Activated naive CD4-positive, alpha-beta T cell treated with anti-CD3 and anti-CD28 coated beads, Interleukin-2, amount 50 U/mL, for 72 hours (primary cell): ENCODE measurements at regions not wholly inside any gene's neighbourhood (a gene's known extent, or its start where the extent isn't known, plus 50 kb on each side); places are given as distances from the start of the nearest gene placed in this dataset.
"Not testable (repeated sequence)": the region's sequence is repeated elsewhere in the genome, so short reads cannot be mapped to it uniquely, and the experiment has no call there.

Source experiments
- ATAC-seq, 2 donors: fragments of 150-1000 bp; cut with Tn5 transposase; 2 replicates each; pipeline ENCODE4 v1.10.0; 2021; ENCODE audit warnings: mild to moderate bottlenecking in 2 of 2, moderate library complexity in 2 of 2
- DNase-seq, 2 donors: peaks; one replicate each; pipeline ENCODE4 v3.0.0; 2021 to 2022; ENCODE audit warnings: low spot score in 2 of 2
- H3K27ac Mint-ChIP-seq, 2 donors: one replicate each; pipeline ENCODE4 v1.8.0; 2022; ENCODE audit warnings: mild to moderate bottlenecking in 2 of 2, mixed read lengths in 2 of 2
- H3K36me3 Mint-ChIP-seq, 2 donors: one replicate each; pipeline ENCODE4 v1.8.0; 2022; ENCODE audit warnings: mixed read lengths in 2 of 2
- H3K9me3 Mint-ChIP-seq, 2 donors: one replicate each; pipeline ENCODE4 v1.8.0; 2022; ENCODE audit warnings: mixed read lengths in 2 of 2

DNA sequence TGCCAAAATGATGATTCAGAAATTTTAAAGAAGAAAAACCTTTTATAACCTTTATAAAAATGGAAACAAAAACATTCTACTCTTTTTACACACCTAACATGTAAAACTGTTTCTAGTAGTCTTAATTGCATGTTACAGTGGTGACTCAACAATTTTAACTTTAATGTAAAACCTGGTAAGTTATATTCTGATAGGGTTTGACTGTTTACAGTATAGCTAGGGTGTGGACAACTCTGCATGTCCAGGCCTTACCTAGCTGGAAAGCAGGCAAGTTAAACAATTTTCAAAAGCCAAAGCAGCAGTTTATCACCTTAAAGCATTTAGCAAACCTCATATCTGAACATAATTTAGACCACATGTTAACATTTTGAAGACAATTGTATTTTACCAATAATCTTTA lies 328.5 kb downstream of the NEK10 start:
- peaks cover 3 to 8% of the 10 kb centered on the region in 2 donors for H3K9me3 Mint-ChIP-seq
- ATAC-seq, result no peak
- H3K36me3 Mint-ChIP-seq, result no peaks in the 10 kb centered on the region
- no peak for DNase-seq
- H3K27ac Mint-ChIP-seq, result no peak overlapping the region

DNA sequence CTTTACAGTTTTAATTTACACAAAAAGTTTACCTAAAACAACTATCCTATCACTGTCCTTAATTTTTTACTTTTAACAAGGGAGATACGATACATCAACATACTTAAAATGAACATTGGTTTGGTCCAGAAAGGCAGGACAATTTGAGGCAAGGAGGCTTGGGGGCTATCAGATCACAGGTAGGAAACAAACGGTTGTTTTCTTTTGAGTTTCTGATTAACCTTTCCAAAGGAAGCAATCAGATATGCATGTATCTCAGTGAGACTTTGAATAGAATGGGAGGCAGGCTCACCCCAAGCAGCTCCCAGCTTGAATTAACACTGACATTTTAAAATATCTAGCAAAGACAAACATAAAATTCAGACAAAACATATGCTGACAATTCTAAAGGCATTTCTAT lies 326.6 kb downstream of the NEK10 start:
- not testable (repeated sequence) for H3K27ac Mint-ChIP-seq, DNase-seq, H3K9me3 Mint-ChIP-seq, ATAC-seq, H3K36me3 Mint-ChIP-seq

DNA sequence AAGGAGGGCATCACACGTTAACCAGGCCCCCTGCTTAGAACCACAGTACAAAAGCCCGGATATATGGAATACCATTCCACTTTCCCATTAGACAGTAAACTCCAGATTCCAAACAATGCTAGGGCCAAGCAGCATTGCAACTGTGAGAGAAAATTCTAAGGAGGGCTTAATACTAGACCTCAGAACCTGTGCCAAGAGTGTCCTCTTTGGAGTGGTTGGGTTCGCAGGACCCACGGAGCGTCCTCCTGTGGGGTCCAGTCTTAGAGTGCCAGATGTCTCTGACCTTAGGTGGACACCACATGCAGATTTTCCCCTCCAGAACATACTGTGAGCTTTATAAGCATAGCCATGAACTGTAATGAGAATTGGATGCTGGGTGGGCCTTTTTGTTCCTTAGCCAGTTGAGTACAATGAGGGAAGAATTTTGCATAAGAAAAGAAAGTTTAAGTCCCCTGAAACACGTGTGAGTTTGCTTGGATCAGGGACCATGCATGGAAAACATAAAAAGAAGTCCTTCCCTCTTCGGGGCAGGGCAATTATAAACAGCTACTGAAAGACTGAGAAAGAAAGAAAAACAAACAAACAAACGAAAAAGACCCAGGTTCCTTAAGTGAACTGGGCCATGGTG lies 325.7 kb downstream of the NEK10 start:
- no peaks in the 10 kb centered on the region for H3K9me3 Mint-ChIP-seq
- DNase-seq (no peak), ATAC-seq (no peak)
- H3K36me3 Mint-ChIP-seq, result no peaks in the 10 kb centered on the region
- no peak overlapping the region for H3K27ac Mint-ChIP-seq

DNA sequence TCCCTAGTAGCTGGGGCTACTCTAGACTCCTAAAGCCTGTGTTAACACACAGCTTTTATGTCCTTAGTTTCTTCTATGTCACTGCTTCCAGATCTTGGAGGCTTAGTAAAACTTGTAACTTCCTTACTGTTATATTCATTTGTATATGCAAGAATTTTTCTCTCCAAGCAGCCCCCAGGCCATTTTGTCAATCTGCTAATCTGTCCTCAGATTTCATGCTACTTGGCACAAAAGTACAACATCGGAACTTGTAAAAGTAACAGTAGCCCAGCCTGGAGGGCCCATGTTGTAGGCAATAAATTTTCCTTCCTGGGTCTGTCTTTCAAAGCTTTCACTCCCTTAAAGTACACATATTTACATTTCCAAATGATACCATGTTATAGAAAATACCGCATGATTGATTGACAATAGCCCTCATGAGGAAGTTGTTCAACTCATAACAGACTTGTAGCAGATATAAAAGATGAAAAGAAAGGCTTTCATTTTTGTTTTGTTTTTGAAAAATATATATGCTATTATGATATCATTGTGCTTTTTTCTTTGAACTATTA lies 324.2 kb downstream of the NEK10 start:
- no peak for ATAC-seq
- H3K9me3 Mint-ChIP-seq, result no peaks in the 10 kb centered on the region
- no peaks in the 10 kb centered on the region for H3K36me3 Mint-ChIP-seq
- DNase-seq, result no peak
- no peak overlapping the region for H3K27ac Mint-ChIP-seq

DNA sequence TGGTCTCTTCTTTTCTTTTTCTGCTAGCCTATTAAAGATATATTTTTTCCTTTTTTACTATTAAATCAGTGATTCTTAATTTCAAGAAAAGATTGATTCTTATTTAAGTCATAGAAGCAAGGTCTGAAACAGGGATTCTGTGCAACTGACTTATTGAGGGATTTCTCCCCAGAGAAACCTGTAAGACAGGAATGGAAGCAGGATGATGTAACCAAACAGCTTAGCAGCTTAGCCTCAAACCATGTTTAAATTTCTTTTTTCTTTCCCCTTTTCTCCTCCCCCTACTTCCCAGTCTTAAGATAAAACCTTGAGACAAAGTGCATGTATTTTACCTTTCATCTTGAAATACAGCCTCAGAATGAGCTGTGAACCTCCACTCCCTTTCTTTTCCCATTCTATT lies 322.8 kb downstream of the NEK10 start:
- Mint-ChIP-seq H3K27ac (no peak overlapping the region), H3K36me3 (no peaks in the 10 kb centered on the region), H3K9me3 (no peaks in the 10 kb centered on the region)
- ATAC-seq, result no peak
- DNase-seq, result no peak

DNA sequence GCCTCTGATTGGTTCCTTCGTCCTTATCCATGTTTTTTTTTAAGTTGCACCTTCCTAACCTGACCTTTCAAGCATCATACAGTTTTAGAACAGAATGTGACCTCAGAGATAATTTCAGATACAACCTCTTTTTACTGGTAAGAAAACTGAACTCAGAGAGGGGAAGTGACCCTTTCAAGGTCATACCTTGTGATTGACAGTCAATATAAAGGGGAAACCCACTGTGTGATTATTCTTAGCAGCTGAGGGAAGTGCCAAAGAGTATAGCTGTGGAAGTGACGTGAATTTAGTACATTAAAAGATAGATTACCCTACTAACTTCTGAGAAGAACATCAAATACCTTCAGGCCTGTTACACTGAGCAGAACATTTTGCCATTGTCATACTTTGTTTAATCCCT lies 319.4 kb downstream of the NEK10 start:
- ATAC-seq (no peak), DNase-seq (no peak)
- H3K27ac Mint-ChIP-seq, result no peak overlapping the region
- H3K36me3 Mint-ChIP-seq, result peaks cover 0 to 11% of the 10 kb centered on the region in 2 donors
- peaks cover 4 to 16% of the 10 kb centered on the region in 2 donors for H3K9me3 Mint-ChIP-seq

DNA sequence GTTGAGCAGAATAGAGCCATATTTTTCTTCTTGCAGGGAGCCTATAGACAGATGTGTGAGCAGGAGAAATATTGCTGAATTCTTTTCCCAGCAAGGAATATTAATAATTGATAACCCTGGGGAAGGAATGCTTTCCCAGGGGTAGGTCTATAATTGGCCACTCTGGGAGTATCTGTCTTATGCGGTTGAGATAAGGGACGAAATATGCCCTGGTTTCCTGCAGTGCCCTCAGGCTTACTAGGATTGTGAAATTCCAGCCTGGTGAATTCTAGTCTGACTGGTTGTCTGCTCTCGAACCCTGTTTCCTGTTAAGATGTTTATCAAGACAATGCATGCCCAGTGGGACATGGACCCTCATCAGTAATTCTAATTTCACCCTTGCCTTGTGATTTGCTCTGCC lies 317.7 kb downstream of the NEK10 start:
- H3K27ac Mint-ChIP-seq, DNase-seq, ATAC-seq: not testable (repeated sequence)
- Mint-ChIP-seq H3K36me3 (peaks cover 0 to 11% of the 10 kb centered on the region in 2 donors), H3K9me3 (peaks cover 4 to 16% of the 10 kb centered on the region in 2 donors)

DNA sequence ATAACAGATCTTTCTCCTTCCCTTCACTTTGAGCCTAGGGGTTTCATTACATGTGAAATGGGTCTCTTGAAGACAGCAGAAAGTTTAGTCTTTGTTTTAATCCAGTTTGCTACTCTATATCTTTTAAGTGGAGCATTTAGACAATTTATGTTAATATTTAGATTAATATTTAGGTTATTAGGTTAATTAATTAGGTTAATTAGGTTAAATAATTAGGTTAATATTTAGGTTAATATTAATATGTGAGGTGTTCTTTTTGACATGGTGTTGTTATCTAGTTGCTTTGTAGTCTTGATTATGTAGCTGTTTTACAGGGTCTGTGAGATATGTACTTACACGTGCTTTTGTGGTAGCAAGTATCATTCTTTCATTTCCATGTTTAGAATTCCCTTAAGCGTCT lies 312.9 kb downstream of the NEK10 start:
- ATAC-seq, result no peak
- DNase-seq, result no peak
- peaks cover 0 to 11% of the 10 kb centered on the region in 2 donors for H3K36me3 Mint-ChIP-seq

DNA sequence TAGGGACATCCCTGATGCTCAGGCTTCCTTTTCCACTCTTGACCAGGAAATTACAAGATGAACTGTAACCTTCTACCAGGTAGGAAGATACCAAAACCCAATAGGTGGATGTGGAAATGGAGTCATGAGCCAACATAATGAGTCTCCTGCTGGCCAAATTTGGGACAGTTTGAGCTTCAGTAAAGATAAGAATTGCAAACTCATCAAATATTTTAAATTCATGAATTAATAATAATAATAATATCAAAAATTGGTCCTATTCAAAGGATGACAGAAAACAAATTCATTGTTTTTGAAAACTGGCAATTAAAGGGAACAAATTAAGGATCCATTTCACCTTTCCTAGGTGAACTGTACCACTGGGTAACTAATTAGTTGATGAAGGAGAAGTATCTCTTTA lies 309.7 kb downstream of the NEK10 start:
- Mint-ChIP-seq H3K9me3 (peaks cover 6% of the 10 kb centered on the region in 2 donors), H3K36me3 (no peaks in the 10 kb centered on the region)
- ATAC-seq, result no peak

More for the DNA sequence above, 312.9 kb downstream of the NEK10 start:
- H3K9me3 Mint-ChIP-seq, result peaks cover 9 to 22% of the 10 kb centered on the region in 2 donors
- H3K27ac Mint-ChIP-seq, result no peak overlapping the region

More for the DNA sequence above, 309.7 kb downstream of the NEK10 start:
- no peak for DNase-seq
- no peak overlapping the region for H3K27ac Mint-ChIP-seq
